HFFc6 (cell line): ENCODE measurements at regions not wholly inside any gene's neighbourhood (a gene's known extent, or its start where the extent isn't known, plus 50 kb on each side); places are given as distances from the start of the nearest gene placed in this dataset.

Experiments used
- DNase-seq: peaks from one replicate; pipeline ENCODE4 v3.0.0-alpha.2; 2018
- H3K27ac Mint-ChIP-seq: 2 replicates; pipeline ENCODE4 v1.8.0; 2020; ENCODE audit warnings: mild to moderate bottlenecking, mixed read lengths
- H3K27me3 Mint-ChIP-seq: 2 replicates; pipeline ENCODE4 v1.8.0; 2021; ENCODE audit warnings: mild to moderate bottlenecking, moderate library complexity, mixed read lengths; ENCODE audit not compliant: insufficient read depth
- H3K36me3 Mint-ChIP-seq: 2 replicates; pipeline ENCODE4 v1.8.0; 2021; ENCODE audit warnings: low read depth, mixed read lengths
- H3K4me1 Mint-ChIP-seq: 2 replicates; pipeline ENCODE4 v1.8.0; 2020; ENCODE audit warnings: low read depth, mixed read lengths
- H3K4me3 Mint-ChIP-seq: 2 replicates; pipeline ENCODE4 v1.8.0; 2020; ENCODE audit warnings: mild to moderate bottlenecking, moderate library complexity, mixed read lengths
- H3K9me3 Mint-ChIP-seq: 2 replicates; pipeline ENCODE4 v1.8.0; 2020; ENCODE audit warnings: mild to moderate bottlenecking, mixed read lengths
- CTCF ChIP-seq: fragments of 200-600 bp; sonication (generic); IDR thresholded peaks from 2 replicates; pipeline ENCODE4 v1.5.0; 2021; ENCODE audit warnings: antibody characterized with exemption, mild to moderate bottlenecking

DNA sequence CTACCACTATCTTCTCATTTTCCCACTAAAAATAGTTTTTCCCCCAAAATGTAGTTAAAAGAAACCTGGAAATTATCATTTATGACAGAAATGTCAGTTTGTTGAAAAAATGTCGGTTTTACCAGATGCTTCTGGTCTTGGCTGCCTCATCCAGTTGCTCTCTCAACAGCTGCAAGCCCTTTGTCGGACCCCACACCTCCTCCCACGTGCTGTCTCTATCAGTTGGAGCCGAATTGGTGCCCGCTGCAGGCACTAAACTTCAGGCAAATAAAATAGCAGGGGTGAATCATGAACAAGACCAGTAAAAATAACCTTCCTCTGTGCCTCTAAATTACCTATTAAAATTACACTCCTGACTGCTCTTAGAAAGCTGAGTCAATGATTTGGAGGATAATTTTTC lies 129.5 kb upstream of the CEP162 start:
- no peak for DNase-seq
- Mint-ChIP-seq H3K9me3 (no peaks in the 10 kb centered on the region), H3K27me3 (peaks cover 7% of the 10 kb centered on the region), H3K36me3 (no peaks in the 10 kb centered on the region), H3K4me1 (no peaks in the 10 kb centered on the region), H3K27ac (no peak overlapping the region), H3K4me3 (no peak overlapping the region)
- no peak for TF ChIP-seq CTCF

GRCh38 chr6:84353459-84354423 lies 126.3 kb upstream of the CEP162 start:
- DNase-seq, result no peak
- Mint-ChIP-seq H3K9me3 (no peaks in the 10 kb centered on the region), H3K36me3 (no peaks in the 10 kb centered on the region), H3K27me3 (peaks cover 7% of the 10 kb centered on the region), H3K27ac (no peak overlapping the region), H3K4me1 (no peaks in the 10 kb centered on the region), H3K4me3 (no peak overlapping the region)
- TF ChIP-seq CTCF, result no peak

- H3K9me3 Mint-ChIP-seq, result no peaks in the 10 kb centered on the region
- no peak overlapping the region for H3K4me3 Mint-ChIP-seq
- no peak for DNase-seq
- peaks cover 2% of the 10 kb centered on the region; the same call in 1 of the 2 replicates for H3K27me3 Mint-ChIP-seq
- H3K4me1 Mint-ChIP-seq, result no peaks in the 10 kb centered on the region
- no peak for TF ChIP-seq CTCF
- H3K36me3 Mint-ChIP-seq, result no peaks in the 10 kb centered on the region
- H3K27ac Mint-ChIP-seq, result no peak overlapping the region
Measured at GRCh38 chr6:84350397-84350796, 123.0 kb upstream of the CEP162 start.

GRCh38 chr6:84349542-84349941 lies 122.1 kb upstream of the CEP162 start:
- no peak for TF ChIP-seq CTCF
- no peak for DNase-seq
- Mint-ChIP-seq H3K9me3 (no peaks in the 10 kb centered on the region), H3K27me3 (no peaks in the 10 kb centered on the region), H3K4me3 (no peak overlapping the region), H3K36me3 (no peaks in the 10 kb centered on the region), H3K27ac (no peak overlapping the region), H3K4me1 (no peaks in the 10 kb centered on the region)

- Mint-ChIP-seq H3K9me3 (no peaks in the 10 kb centered on the region), H3K36me3 (no peaks in the 10 kb centered on the region), H3K27ac (no peak overlapping the region), H3K4me1 (no peaks in the 10 kb centered on the region), H3K4me3 (no peak overlapping the region), H3K27me3 (no peaks in the 10 kb centered on the region; the same call in 1 of the 2 replicates)
- DNase-seq, result no peak
- no peak for TF ChIP-seq CTCF
Measured at GRCh38 chr6:84348801-84349200, 121.4 kb upstream of the CEP162 start.
